Mammary epithelial cell (primary cell): ENCODE measurements at regions not wholly inside any gene's neighbourhood (a gene's known extent, or its start where the extent isn't known, plus 50 kb on each side); places are given as distances from the start of the nearest gene placed in this dataset.

ENCODE experiments used
- CTCF ChIP-seq, 2 donors: IDR thresholded peaks in 1 of 2; conservative IDR thresholded peaks in 1 of 2; 2 replicates each; pipeline ENCODE4 v1.5.1; 2011 to 2012; ENCODE audit warnings: inconsistent platforms in 2 of 2, low read length in 2 of 2, mild to moderate bottlenecking in 2 of 2, control low read depth in 1 of 2, low read depth in 1 of 2; ENCODE audit not compliant: insufficient read depth in 1 of 2; ENCODE audit errors: extremely low read depth in 1 of 2
- EZH2 ChIP-seq: IDR thresholded peaks from 2 replicates; pipeline ENCODE4 v1.6.1; 2012; ENCODE audit warnings: low read length, inconsistent platforms, borderline replicate concordance

- TF ChIP-seq EZH2, result no peak
- TF ChIP-seq CTCF (conservative IDR thresholded peaks at IDR 0.05 in 1 of 2, IDR thresholded peaks at IDR 0.05 in 1 of 2; ENCODE audit: extremely low read depth in 1 of 2, insufficient read depth in 1 of 2, low read depth in 1 of 2, low read length in 2 of 2), result no peak
Observed at GRCh38 chr2:195148004-195148403, 509.0 kb upstream of the SLC39A10 start.
